GM23338 (cell line): ENCODE measurements at regions not wholly inside any gene's neighbourhood (a gene's known extent, or its start where the extent isn't known, plus 50 kb on each side); places are given as distances from the start of the nearest gene placed in this dataset.

ENCODE experiments used
- ATAC-seq: fragments of 200-7000 bp; cut with Tn5 transposase; 3 replicates; pipeline ENCODE4 v1.9.1; 2020
- DNase-seq: peaks from one replicate; pipeline ENCODE4 v3.0.0-alpha.2; 2015; ENCODE audit warnings: low spot score
- H2AFZ ChIP-seq: fragments of 200-600 bp; sonication (generic); 2 replicates; pipeline ENCODE4 v1.8.0; 2016; ENCODE audit warnings: antibody characterized with exemption, mild to moderate bottlenecking, moderate library complexity
- H3F3A ChIP-seq: fragments of 200-600 bp; sonication (generic); replicated peaks from 2 replicates; pipeline ENCODE4 v1.8.0; 2017; ENCODE audit warnings: antibody characterized with exemption, mixed run types, low read depth
- H3K27ac ChIP-seq: fragments of 200-600 bp; sonication (generic); 2 replicates; pipeline ENCODE4 v1.6.1; 2016; ENCODE audit warnings: low read depth
- H3K27me3 ChIP-seq: fragments of 200-600 bp; sonication (generic); 2 replicates; pipeline ENCODE4 v1.8.0; 2016; ENCODE audit warnings: mild to moderate bottlenecking, mixed run types, moderate library complexity; ENCODE audit not compliant: insufficient read depth
- H3K36me3 ChIP-seq: fragments of 200-600 bp; sonication (generic); 2 replicates; pipeline ENCODE4 v1.8.0; 2016; ENCODE audit warnings: mild to moderate bottlenecking; ENCODE audit not compliant: insufficient read depth
- H3K4me1 ChIP-seq: fragments of 200-600 bp; sonication (generic); 2 replicates; pipeline ENCODE4 v1.8.0; 2016; ENCODE audit warnings: mild to moderate bottlenecking, moderate library complexity; ENCODE audit not compliant: insufficient read depth
- H3K4me2 ChIP-seq: fragments of 200-600 bp; sonication (generic); 2 replicates; pipeline ENCODE4 v1.7.1; 2017; ENCODE audit warnings: mixed run types
- H3K4me3 ChIP-seq: fragments of 200-600 bp; sonication (generic); 2 replicates; pipeline ENCODE4 v1.6.1; 2016; ENCODE audit warnings: mixed run types
- H3K79me2 ChIP-seq: fragments of 200-600 bp; sonication (generic); replicated peaks from 2 replicates; pipeline ENCODE4 v1.8.0; 2017; ENCODE audit warnings: mild to moderate bottlenecking; ENCODE audit not compliant: insufficient read depth
- H3K9me2 ChIP-seq: fragments of 200-600 bp; sonication (generic); 2 replicates; pipeline ENCODE4 v1.8.0; 2017; ENCODE audit not compliant: insufficient read depth
- H4K20me1 ChIP-seq: fragments of 200-600 bp; sonication (generic); replicated peaks from 2 replicates; pipeline ENCODE4 v1.8.0; 2017; ENCODE audit warnings: mild to moderate bottlenecking; ENCODE audit not compliant: insufficient read depth
- H3K27ac Mint-ChIP-seq: 2 replicates; pipeline ENCODE4 v1.8.0; 2020; ENCODE audit warnings: inconsistent platforms, mild to moderate bottlenecking, moderate library complexity, mixed read lengths
- H3K27me3 Mint-ChIP-seq: 3 replicates; pipeline ENCODE4 v1.8.0; 2022; ENCODE audit warnings: low read depth, mild to moderate bottlenecking, moderate library complexity, mixed read lengths, inconsistent platforms; ENCODE audit not compliant: insufficient read depth, poor library complexity
- H3K36me3 Mint-ChIP-seq: 3 replicates; pipeline ENCODE4 v1.8.0; 2021; ENCODE audit warnings: low read depth, mild to moderate bottlenecking, inconsistent platforms, moderate library complexity, mixed read lengths
- H3K4me1 Mint-ChIP-seq: 3 replicates; pipeline ENCODE4 v1.8.0; 2020; ENCODE audit warnings: mild to moderate bottlenecking, inconsistent platforms, mixed read lengths
- H3K4me3 Mint-ChIP-seq: 3 replicates; pipeline ENCODE4 v1.8.0; 2021; ENCODE audit warnings: moderate library complexity, mild to moderate bottlenecking, inconsistent platforms, mixed read lengths
- H3K9me3 Mint-ChIP-seq: 3 replicates; pipeline ENCODE4 v1.8.0; 2020; ENCODE audit warnings: moderate library complexity, mild to moderate bottlenecking, inconsistent platforms, mixed read lengths
- CTCF ChIP-seq, 2 experiments: fragments of 200-600 bp in 1 of 2; sonication (generic) in 1 of 2; conservative IDR thresholded peaks; 2 replicates each; pipeline versions ENCODE4 v1.5.1 to v1.6.1; 2016 to 2017; ENCODE audit warnings: antibody characterized with exemption in 2 of 2, low read depth in 2 of 2, mild to moderate bottlenecking in 2 of 2, moderate library complexity in 1 of 2
- ETS1 ChIP-seq: IDR thresholded peaks from 2 replicates; pipeline ENCODE4 v1.6.1; 2016; ENCODE audit warnings: antibody characterized with exemption
- EZH2 ChIP-seq: fragments of 200-600 bp; sonication (generic); IDR thresholded peaks from one replicate; pipeline ENCODE4 v1.8.0; 2017; ENCODE audit warnings: antibody characterized with exemption, mild to moderate bottlenecking, low read depth; ENCODE audit not compliant: unreplicated experiment
- EZH2phosphoT487 ChIP-seq: fragments of 200-600 bp; sonication (generic); IDR thresholded peaks from one replicate; pipeline ENCODE4 v1.8.1; 2018; ENCODE audit warnings: antibody characterized with exemption; ENCODE audit not compliant: unreplicated experiment
- JUNB ChIP-seq: IDR thresholded peaks from one replicate; pipeline ENCODE4 v1.6.1; 2016; ENCODE audit warnings: antibody characterized with exemption; ENCODE audit not compliant: unreplicated experiment
- NANOG ChIP-seq: IDR thresholded peaks from 2 replicates; pipeline ENCODE4 v1.6.1; 2016; ENCODE audit warnings: antibody characterized with exemption, borderline replicate concordance
- POLR2AphosphoS5 ChIP-seq: IDR thresholded peaks from 2 replicates; pipeline ENCODE4 v1.6.1; 2016; ENCODE audit warnings: antibody characterized with exemption, low read depth
- REST ChIP-seq: IDR thresholded peaks from one replicate; pipeline ENCODE4 v1.6.1; 2018; ENCODE audit warnings: antibody characterized with exemption; ENCODE audit not compliant: unreplicated experiment
- STAT1 ChIP-seq: IDR thresholded peaks from one replicate; pipeline ENCODE4 v1.6.1; 2016; ENCODE audit warnings: antibody characterized with exemption; ENCODE audit not compliant: unreplicated experiment
- ZNF114 ChIP-seq: fragments of 250-450 bp; sonication (Bioruptor Pico); IDR thresholded peaks from 2 replicates; pipeline ENCODE4 v1.5.0; 2020; ENCODE audit warnings: mild to moderate bottlenecking, moderate library complexity
- ZNF331 ChIP-seq: fragments of 250-450 bp; sonication (Bioruptor Pico); IDR thresholded peaks from 2 replicates; pipeline ENCODE4 v1.5.0; 2020; ENCODE audit warnings: low read depth, mild to moderate bottlenecking, moderate library complexity
- ZNF462 ChIP-seq: fragments of 250-450 bp; sonication (Bioruptor Pico); IDR thresholded peaks from 2 replicates; pipeline ENCODE4 v1.5.0; 2020; ENCODE audit warnings: mild to moderate bottlenecking, moderate library complexity

- Histone ChIP-seq H2AFZ (no peak overlapping the region), H3K79me2 (no peaks in the 10 kb centered on the region), H3K27ac (no peak overlapping the region), H4K20me1 (no peaks in the 10 kb centered on the region), H3K9me2 (no peaks in the 10 kb centered on the region), H3K27me3 (no peaks in the 10 kb centered on the region), H3K36me3 (no peaks in the 10 kb centered on the region), H3F3A (no peaks in the 10 kb centered on the region), H3K4me2 (no peak overlapping the region), H3K4me3 (no peak overlapping the region), H3K4me1 (no peaks in the 10 kb centered on the region)
- H3K36me3 Mint-ChIP-seq, result no peaks in the 10 kb centered on the region
- no peaks in the 10 kb centered on the region for H3K27me3 Mint-ChIP-seq
- no peak overlapping the region for H3K4me3 Mint-ChIP-seq
- TF ChIP-seq STAT1 (no peak), ZNF331 (CRISPR knock-in tag) (no peak), NANOG (no peak), CTCF (conservative IDR thresholded peaks at IDR 0.05; ENCODE audit: low read depth in 2 of 2) (no peak), EZH2phosphoT487 (no peak), POLR2AphosphoS5 (no peak), JUNB (no peak), ZNF114 (CRISPR knock-in tag) (no peak), ETS1 (no peak), ZNF462 (no peak), REST (no peak), EZH2 (no peak)
- H3K27ac Mint-ChIP-seq, result no peak overlapping the region; the same call in 1 of the 2 replicates
- ATAC-seq (no peak), DNase-seq (no peak)
- no peaks in the 10 kb centered on the region for H3K4me1 Mint-ChIP-seq
- H3K9me3 Mint-ChIP-seq, result no peaks in the 10 kb centered on the region
These were observed 282.2 kb downstream of the MREG start for GRCh38 chr2:215731108-215731658.
